ENCODE measurements at regions not wholly inside any gene's neighbourhood (a gene's known extent, or its start where the extent isn't known, plus 50 kb on each side); places are given as distances from the start of the nearest gene placed in this dataset.

GRCh38 chr14:87767567-87767901 lies 225.4 kb downstream of the GALC start:
- ChIA-PET CTCF (no interaction called here), POLR2A (no interaction called here)
- TF ChIP-seq TCF7L2 (IDR thresholded peaks at IDR 0.05; ENCODE audit: low read depth, low read length): no peak
- TF ChIP-seq CTCF (IDR thresholded peaks at IDR 0.05): no peak
- TF ChIP-seq REST (IDR thresholded peaks at IDR 0.05; ENCODE audit: insufficient read depth in 1 of 2, low read depth in 2 of 2, low read length in 1 of 2): no peak
- TF ChIP-seq POLR2AphosphoS5 (IDR thresholded peaks at IDR 0.05; ENCODE audit: low read depth, low read length): no peak
- TF ChIP-seq SIN3A (IDR thresholded peaks at IDR 0.05; ENCODE audit: borderline replicate concordance, insufficient read depth, low read depth, low read length): no peak
- intact Hi-C loops (cut with micrococcal nuclease; ENCODE audit: unreplicated experiment): no loop called here
- in situ Hi-C loops (cut with HindIII; ENCODE audit: low pct_unique_long_range_greater_than_20kb, low sequenced_read_pairs): no loop called here
- no peaks in the 10 kb centered on the region for H3K27me3 ChIP-seq (ENCODE audit: control insufficient read depth, insufficient read depth, low read length)
- H3K4me1 ChIP-seq (ENCODE audit: control insufficient read depth, insufficient read depth, low read length): no peaks in the 10 kb centered on the region
- no peak overlapping the region for H3K27ac ChIP-seq (ENCODE audit: low read length)
- no peak for DNase-seq (ENCODE audit: low read depth, low spot score)
- no peaks in the 10 kb centered on the region for H3K9me3 ChIP-seq (ENCODE audit: control insufficient read depth, insufficient read depth, low read depth, low read length)
- no peak overlapping the region for H3K4me3 ChIP-seq (ENCODE audit: low read depth in 2 of 2, low read length in 2 of 2)
- no TSS peak for BruUV-seq (replicated peaks)
- no peak for ATAC-seq
- no peaks in the 10 kb centered on the region for H3K36me3 ChIP-seq (ENCODE audit: control insufficient read depth, insufficient read depth, low read length)

- no peak for DNase-seq (ENCODE audit: low read depth, low spot score)
- ATAC-seq: no peak
- in situ Hi-C loops (cut with HindIII; ENCODE audit: low pct_unique_long_range_greater_than_20kb, low sequenced_read_pairs): no loop called here
- Histone ChIP-seq H3K9me3 (ENCODE audit: control insufficient read depth, insufficient read depth, low read depth, low read length) (no peaks in the 10 kb centered on the region), H3K27me3 (ENCODE audit: control insufficient read depth, insufficient read depth, low read length) (no peaks in the 10 kb centered on the region), H3K4me3 (ENCODE audit: low read depth in 2 of 2, low read length in 2 of 2) (no peak overlapping the region), H3K4me1 (ENCODE audit: control insufficient read depth, insufficient read depth, low read length) (no peaks in the 10 kb centered on the region), H3K27ac (ENCODE audit: low read length) (no peak overlapping the region), H3K36me3 (ENCODE audit: control insufficient read depth, insufficient read depth, low read length) (no peaks in the 10 kb centered on the region)
- TF ChIP-seq TCF7L2 (IDR thresholded peaks at IDR 0.05; ENCODE audit: low read depth, low read length) (no peak), SIN3A (IDR thresholded peaks at IDR 0.05; ENCODE audit: borderline replicate concordance, insufficient read depth, low read depth, low read length) (no peak), CTCF (IDR thresholded peaks at IDR 0.05) (no peak), REST (IDR thresholded peaks at IDR 0.05; ENCODE audit: insufficient read depth in 1 of 2, low read depth in 2 of 2, low read length in 1 of 2) (no peak), POLR2AphosphoS5 (IDR thresholded peaks at IDR 0.05; ENCODE audit: low read depth, low read length) (no peak)
- ChIA-PET CTCF (no interaction called here), POLR2A (no interaction called here)
- BruUV-seq (replicated peaks): no TSS peak
- intact Hi-C loops (cut with micrococcal nuclease; ENCODE audit: unreplicated experiment): no loop called here
Measured at GRCh38 chr14:87758876-87759275, 234.1 kb downstream of the GALC start.

All from Panc1 (cell line).